ENCODE measurements at regions not wholly inside any gene's neighbourhood (a gene's known extent, or its start where the extent isn't known, plus 50 kb on each side); places are given as distances from the start of the nearest gene placed in this dataset.

DNA sequence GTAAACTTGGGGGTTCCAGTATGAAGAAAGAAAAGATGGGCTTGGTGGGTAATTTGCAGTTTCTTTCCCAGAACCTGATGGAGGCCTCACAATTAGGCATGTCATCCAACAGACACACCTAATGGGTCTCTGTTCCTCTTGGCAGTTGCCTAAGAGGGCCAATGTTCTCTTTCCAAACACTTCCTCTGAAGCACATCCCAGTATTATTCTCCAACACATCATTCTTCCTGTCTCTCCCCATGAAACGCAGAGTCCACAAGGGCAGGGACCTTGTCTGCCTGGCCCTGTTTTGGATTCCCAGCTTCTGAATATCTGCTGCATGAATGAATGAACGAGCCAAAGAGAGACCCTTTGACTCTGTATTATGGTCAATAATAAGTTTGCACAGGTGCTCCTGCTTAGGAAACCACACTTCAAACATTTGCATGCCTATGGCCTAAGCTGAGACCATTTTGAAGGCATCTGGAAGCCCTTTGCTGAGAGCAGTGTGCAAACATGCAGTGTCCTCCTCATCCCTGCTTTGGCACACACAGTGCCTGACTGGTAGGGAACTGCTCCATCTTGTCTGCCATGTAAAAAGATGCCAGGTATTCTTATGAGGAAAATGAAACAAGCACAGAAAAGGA is 100.9 kb upstream of the CHST15 start:
- Mint-ChIP-seq H3K27ac (no peak overlapping the region), H3K9me3 (peaks cover 8% of the 10 kb centered on the region), H3K36me3 (no peaks in the 10 kb centered on the region), H3K27me3 (ENCODE audit: low read depth) (peaks cover 3% of the 10 kb centered on the region; the same call in 1 of the 2 replicates), H3K4me3 (no peak overlapping the region), H3K4me1 (peaks cover 7% of the 10 kb centered on the region)
- ChIA-PET CTCF (interaction anchor here (1.8 kb wide), 1 partner anchor 25 kb away, joined by 6 read pairs; no protein-coding TSS in a partner anchor), POLR2A (no interaction called here)
- DNase-seq (ENCODE audit: low spot score): no peak
- TF ChIP-seq, protein P1, sequence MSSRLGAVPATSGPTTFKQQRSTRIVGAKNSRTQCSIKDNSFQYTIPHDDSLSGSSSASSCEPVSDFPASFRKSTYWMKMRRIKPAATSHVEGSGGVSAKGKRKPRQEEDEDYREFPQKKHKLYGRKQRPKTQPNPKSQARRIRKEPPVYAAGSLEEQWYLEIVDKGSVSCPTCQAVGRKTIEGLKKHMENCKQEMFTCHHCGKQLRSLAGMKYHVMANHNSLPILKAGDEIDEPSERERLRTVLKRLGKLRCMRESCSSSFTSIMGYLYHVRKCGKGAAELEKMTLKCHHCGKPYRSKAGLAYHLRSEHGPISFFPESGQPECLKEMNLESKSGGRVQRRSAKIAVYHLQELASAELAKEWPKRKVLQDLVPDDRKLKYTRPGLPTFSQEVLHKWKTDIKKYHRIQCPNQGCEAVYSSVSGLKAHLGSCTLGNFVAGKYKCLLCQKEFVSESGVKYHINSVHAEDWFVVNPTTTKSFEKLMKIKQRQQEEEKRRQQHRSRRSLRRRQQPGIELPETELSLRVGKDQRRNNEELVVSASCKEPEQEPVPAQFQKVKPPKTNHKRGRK (CRISPR knock-in tag; IDR thresholded peaks at IDR 0.05; ENCODE audit: borderline replicate concordance): no peak
- TF ChIP-seq, protein P2, sequence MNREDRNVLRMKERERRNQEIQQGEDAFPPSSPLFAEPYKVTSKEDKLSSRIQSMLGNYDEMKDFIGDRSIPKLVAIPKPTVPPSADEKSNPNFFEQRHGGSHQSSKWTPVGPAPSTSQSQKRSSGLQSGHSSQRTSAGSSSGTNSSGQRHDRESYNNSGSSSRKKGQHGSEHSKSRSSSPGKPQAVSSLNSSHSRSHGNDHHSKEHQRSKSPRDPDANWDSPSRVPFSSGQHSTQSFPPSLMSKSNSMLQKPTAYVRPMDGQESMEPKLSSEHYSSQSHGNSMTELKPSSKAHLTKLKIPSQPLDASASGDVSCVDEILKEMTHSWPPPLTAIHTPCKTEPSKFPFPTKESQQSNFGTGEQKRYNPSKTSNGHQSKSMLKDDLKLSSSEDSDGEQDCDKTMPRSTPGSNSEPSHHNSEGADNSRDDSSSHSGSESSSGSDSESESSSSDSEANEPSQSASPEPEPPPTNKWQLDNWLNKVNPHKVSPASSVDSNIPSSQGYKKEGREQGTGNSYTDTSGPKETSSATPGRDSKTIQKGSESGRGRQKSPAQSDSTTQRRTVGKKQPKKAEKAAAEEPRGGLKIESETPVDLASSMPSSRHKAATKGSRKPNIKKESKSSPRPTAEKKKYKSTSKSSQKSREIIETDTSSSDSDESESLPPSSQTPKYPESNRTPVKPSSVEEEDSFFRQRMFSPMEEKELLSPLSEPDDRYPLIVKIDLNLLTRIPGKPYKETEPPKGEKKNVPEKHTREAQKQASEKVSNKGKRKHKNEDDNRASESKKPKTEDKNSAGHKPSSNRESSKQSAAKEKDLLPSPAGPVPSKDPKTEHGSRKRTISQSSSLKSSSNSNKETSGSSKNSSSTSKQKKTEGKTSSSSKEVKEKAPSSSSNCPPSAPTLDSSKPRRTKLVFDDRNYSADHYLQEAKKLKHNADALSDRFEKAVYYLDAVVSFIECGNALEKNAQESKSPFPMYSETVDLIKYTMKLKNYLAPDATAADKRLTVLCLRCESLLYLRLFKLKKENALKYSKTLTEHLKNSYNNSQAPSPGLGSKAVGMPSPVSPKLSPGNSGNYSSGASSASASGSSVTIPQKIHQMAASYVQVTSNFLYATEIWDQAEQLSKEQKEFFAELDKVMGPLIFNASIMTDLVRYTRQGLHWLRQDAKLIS (CRISPR knock-in tag; IDR thresholded peaks at IDR 0.05; ENCODE audit: borderline replicate concordance): no peak
- TF ChIP-seq, protein P3, sequence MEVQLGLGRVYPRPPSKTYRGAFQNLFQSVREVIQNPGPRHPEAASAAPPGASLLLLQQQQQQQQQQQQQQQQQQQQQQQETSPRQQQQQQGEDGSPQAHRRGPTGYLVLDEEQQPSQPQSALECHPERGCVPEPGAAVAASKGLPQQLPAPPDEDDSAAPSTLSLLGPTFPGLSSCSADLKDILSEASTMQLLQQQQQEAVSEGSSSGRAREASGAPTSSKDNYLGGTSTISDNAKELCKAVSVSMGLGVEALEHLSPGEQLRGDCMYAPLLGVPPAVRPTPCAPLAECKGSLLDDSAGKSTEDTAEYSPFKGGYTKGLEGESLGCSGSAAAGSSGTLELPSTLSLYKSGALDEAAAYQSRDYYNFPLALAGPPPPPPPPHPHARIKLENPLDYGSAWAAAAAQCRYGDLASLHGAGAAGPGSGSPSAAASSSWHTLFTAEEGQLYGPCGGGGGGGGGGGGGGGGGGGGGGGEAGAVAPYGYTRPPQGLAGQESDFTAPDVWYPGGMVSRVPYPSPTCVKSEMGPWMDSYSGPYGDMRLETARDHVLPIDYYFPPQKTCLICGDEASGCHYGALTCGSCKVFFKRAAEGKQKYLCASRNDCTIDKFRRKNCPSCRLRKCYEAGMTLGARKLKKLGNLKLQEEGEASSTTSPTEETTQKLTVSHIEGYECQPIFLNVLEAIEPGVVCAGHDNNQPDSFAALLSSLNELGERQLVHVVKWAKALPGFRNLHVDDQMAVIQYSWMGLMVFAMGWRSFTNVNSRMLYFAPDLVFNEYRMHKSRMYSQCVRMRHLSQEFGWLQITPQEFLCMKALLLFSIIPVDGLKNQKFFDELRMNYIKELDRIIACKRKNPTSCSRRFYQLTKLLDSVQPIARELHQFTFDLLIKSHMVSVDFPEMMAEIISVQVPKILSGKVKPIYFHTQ (CRISPR knock-in tag; IDR thresholded peaks at IDR 0.05): no peak
- TF ChIP-seq SMAD3 (CRISPR knock-in tag; IDR thresholded peaks at IDR 0.05; ENCODE audit: borderline replicate concordance) (no peak), CREB1 (CRISPR knock-in tag; IDR thresholded peaks at IDR 0.05) (no peak), JUN (CRISPR knock-in tag; IDR thresholded peaks at IDR 0.05) (no peak), JAZF1 (CRISPR knock-in tag; IDR thresholded peaks at IDR 0.05) (no peak), ZNF317 (CRISPR knock-in tag; IDR thresholded peaks at IDR 0.05; ENCODE audit: borderline replicate concordance, low read depth) (no peak), ZNF263 (CRISPR knock-in tag; IDR thresholded peaks at IDR 0.05; ENCODE audit: low read depth) (no peak)
- TF ChIP-seq, protein P4, sequence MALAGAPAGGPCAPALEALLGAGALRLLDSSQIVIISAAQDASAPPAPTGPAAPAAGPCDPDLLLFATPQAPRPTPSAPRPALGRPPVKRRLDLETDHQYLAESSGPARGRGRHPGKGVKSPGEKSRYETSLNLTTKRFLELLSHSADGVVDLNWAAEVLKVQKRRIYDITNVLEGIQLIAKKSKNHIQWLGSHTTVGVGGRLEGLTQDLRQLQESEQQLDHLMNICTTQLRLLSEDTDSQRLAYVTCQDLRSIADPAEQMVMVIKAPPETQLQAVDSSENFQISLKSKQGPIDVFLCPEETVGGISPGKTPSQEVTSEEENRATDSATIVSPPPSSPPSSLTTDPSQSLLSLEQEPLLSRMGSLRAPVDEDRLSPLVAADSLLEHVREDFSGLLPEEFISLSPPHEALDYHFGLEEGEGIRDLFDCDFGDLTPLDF (CRISPR knock-in tag; IDR thresholded peaks at IDR 0.05): no peak
- TF ChIP-seq, protein P5, sequence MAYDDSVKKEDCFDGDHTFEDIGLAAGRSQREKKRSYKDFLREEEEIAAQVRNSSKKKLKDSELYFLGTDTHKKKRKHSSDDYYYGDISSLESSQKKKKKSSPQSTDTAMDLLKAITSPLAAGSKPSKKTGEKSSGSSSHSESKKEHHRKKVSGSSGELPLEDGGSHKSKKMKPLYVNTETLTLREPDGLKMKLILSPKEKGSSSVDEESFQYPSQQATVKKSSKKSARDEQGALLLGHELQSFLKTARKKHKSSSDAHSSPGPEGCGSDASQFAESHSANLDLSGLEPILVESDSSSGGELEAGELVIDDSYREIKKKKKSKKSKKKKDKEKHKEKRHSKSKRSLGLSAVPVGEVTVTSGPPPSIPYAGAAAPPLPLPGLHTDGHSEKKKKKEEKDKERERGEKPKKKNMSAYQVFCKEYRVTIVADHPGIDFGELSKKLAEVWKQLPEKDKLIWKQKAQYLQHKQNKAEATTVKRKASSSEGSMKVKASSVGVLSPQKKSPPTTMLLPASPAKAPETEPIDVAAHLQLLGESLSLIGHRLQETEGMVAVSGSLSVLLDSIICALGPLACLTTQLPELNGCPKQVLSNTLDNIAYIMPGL (CRISPR knock-in tag; IDR thresholded peaks at IDR 0.05): no peak
- TF ChIP-seq, protein P6, sequence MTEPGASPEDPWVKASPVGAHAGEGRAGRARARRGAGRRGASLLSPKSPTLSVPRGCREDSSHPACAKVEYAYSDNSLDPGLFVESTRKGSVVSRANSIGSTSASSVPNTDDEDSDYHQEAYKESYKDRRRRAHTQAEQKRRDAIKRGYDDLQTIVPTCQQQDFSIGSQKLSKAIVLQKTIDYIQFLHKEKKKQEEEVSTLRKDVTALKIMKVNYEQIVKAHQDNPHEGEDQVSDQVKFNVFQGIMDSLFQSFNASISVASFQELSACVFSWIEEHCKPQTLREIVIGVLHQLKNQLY (CRISPR knock-in tag; IDR thresholded peaks at IDR 0.05): no peak
- TF ChIP-seq, protein P7, sequence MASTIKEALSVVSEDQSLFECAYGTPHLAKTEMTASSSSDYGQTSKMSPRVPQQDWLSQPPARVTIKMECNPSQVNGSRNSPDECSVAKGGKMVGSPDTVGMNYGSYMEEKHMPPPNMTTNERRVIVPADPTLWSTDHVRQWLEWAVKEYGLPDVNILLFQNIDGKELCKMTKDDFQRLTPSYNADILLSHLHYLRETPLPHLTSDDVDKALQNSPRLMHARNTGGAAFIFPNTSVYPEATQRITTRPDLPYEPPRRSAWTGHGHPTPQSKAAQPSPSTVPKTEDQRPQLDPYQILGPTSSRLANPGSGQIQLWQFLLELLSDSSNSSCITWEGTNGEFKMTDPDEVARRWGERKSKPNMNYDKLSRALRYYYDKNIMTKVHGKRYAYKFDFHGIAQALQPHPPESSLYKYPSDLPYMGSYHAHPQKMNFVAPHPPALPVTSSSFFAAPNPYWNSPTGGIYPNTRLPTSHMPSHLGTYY (CRISPR knock-in tag; IDR thresholded peaks at IDR 0.05): no peak
- ATAC-seq: no peak

Data from WTC11 (cell line).